Pancreas (tissue), 10 donors: ENCODE measurements at regions not wholly inside any gene's neighbourhood (a gene's known extent, or its start where the extent isn't known, plus 50 kb on each side); places are given as distances from the start of the nearest gene placed in this dataset.

Source experiments
- ATAC-seq, 4 donors: fragments of 200-7000 bp; cut with Tn5 transposase; one replicate each; pipeline versions ENCODE4 v1.8.0 to v1.9.1; 2020; ENCODE audit warnings: mild to moderate bottlenecking in 4 of 4, moderate library complexity in 4 of 4
- DNase-seq, 6 donors: peaks; one replicate each; pipeline ENCODE4 v3.0.0-alpha.2; 2020
- FAIRE-seq: peaks from 2 replicates; lab custom pipeline; 2012; peaks lifted over from hg19 to GRCh38; lab: Jason Lieb, UNC
- H3K27ac ChIP-seq, 4 donors: fragments of 200-600 bp; sonication (generic); 1 replicate in 3 of 4; 2 replicates in 1 of 4; pipeline versions ENCODE4 v1.5.0 to v1.8.0; 2020
- H3K27me3 ChIP-seq, 4 donors: fragments of 200-600 bp; one replicate each; pipeline ENCODE4 v1.8.0; 2021
- H3K36me3 ChIP-seq, 3 donors: fragments of 200-600 bp; sonication (generic) in 1 of 3; one replicate each; pipeline versions ENCODE4 v1.5.0 to v1.8.0; 2020 to 2021
- H3K4me1 ChIP-seq, 3 donors: fragments of 200-600 bp; one replicate each; pipeline ENCODE4 v1.8.0; 2021
- H3K4me3 ChIP-seq, 4 donors: fragments of 200-600 bp; sonication (generic) in 2 of 4; one replicate each; pipeline versions ENCODE4 v1.5.0 to v1.8.0; 2020 to 2021
- H3K9me3 ChIP-seq, 4 donors: fragments of 200-600 bp; one replicate each; pipeline ENCODE4 v1.8.0; 2021
- WGBS, 2 donors: extraction: QIAGEN DNeasy Blood & Tissue Kit; methylation state at CpG; one replicate each; pipeline ENCODE4 v1.1.7; 2013; 5-methylcytosine and 5-hydroxymethylcytosine counted together
- intact Hi-C, 3 donors: fragments of 100-400 bp; cut with DNase I; formaldehyde crosslinking; loops; one replicate each; pipeline versions ENCODE4 v1.11.1 to v1.14.2; 2022
- TF ChIP-seq, protein P1 (sequence below), 4 donors: fragments of 200-600 bp; sonication (generic) in 3 of 4; IDR thresholded peaks; one replicate each; pipeline versions ENCODE4 v1.5.0 to v1.8.0; 2021; ENCODE audit warnings: antibody characterized with exemption in 4 of 4
- donor health status: healthy with polysubstance abuse.
- donor health status: DM: no; HTN: no; CAD: no; lungs with moderate emphysema.
- donor health status: DM: no; HTN: no; CAD: no.
- donor health status: control.
- donor health status: control.
- donor health status: Bipolar disorder and iron deficiency.
- donor health status: DM: yes; HTN: yes; CAD: no.
- donor health status: DM: no; HTN: no; CAD: no.
- donor health status: DM: no; HTN: no; CAD: no.
- donor health status: DM: yes; HTN: yes; CAD: no.

DNA sequence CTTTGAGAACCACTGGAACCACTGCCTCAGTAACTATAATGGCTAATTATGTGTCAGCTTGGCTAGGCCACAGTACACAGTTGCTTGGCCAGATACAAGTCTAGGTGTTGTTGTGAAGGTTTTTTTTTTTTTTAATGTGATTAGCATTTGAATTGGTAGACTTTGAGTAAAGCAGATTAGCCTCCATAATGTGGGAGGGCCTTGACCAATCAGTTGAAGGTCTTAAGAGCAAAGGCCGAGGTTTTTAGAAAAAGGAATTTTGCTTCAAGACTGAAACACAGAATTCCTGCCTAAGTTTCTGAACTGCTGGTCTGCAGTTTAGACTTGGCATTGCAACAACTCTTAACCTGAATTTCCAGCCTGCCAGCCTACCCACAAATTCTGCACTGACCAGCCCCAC lies 451.6 kb upstream of the AZI2 start:
- TF ChIP-seq, protein P1, sequence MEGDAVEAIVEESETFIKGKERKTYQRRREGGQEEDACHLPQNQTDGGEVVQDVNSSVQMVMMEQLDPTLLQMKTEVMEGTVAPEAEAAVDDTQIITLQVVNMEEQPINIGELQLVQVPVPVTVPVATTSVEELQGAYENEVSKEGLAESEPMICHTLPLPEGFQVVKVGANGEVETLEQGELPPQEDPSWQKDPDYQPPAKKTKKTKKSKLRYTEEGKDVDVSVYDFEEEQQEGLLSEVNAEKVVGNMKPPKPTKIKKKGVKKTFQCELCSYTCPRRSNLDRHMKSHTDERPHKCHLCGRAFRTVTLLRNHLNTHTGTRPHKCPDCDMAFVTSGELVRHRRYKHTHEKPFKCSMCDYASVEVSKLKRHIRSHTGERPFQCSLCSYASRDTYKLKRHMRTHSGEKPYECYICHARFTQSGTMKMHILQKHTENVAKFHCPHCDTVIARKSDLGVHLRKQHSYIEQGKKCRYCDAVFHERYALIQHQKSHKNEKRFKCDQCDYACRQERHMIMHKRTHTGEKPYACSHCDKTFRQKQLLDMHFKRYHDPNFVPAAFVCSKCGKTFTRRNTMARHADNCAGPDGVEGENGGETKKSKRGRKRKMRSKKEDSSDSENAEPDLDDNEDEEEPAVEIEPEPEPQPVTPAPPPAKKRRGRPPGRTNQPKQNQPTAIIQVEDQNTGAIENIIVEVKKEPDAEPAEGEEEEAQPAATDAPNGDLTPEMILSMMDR (IDR thresholded peaks at IDR 0.05), result no peak
- Histone ChIP-seq H3K27me3 (no peaks in the 10 kb centered on the region), H3K4me3 (no peak overlapping the region), H3K27ac (no peak overlapping the region), H3K4me1 (no peaks in the 10 kb centered on the region), H3K36me3 (no peaks in the 10 kb centered on the region), H3K9me3 (no peaks in the 10 kb centered on the region)
- FAIRE-seq (no peak), ATAC-seq (no peak), DNase-seq (no peak)
- 84 to 94% methylated on average over 1 of the region's 1 CpG for WGBS, 2 donors
- intact Hi-C loops, result no loop called here

DNA sequence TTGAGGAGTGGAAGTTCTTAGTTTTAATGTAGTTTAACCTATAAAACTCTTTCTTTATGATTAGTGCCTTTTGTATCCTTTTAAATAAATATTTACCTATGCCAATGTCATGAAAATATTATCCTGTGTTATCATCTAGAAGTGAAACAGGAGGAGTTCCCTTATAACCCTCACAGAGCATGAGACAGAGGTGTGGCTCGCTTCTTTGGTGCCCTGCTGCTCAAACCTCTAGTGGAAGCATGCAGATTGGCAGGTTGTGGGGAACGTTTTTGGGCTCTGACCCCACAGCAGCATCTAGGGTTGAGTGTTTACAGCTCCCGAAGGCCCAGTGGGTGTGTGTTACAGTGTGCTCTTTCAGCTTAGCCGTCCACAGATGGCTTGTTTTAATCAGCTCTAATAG lies 459.4 kb upstream of the AZI2 start:
- WGBS, 2 donors, result 59 to 66% methylated on average over 4 of the region's 4 CpGs
- FAIRE-seq, result no peak

DNA sequence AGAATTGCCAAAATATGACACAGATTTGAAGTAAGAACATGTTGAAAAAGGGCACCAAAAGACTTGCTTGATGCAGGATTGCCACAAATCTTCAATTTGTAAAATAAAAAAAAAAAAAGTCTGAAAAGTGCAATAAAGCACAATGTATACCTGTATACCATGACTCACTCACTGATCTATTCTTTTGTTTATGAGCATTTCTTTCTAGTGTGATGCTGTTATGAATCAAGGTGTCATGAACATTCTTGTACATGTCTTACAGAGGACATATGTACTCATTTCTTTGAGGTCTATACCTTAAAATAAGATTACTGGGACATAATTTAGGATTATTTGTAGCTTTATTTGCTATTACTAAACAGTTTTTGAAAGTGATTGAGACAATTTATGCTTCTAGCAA lies 464.9 kb upstream of the RBMS3 start:
- Histone ChIP-seq H3K4me1 (no peaks in the 10 kb centered on the region), H3K4me3 (no peak overlapping the region), H3K27ac (no peak overlapping the region), H3K9me3 (no peaks in the 10 kb centered on the region), H3K27me3 (no peaks in the 10 kb centered on the region), H3K36me3 (no peaks in the 10 kb centered on the region)
- DNase-seq, result no peak
- intact Hi-C loops, result no loop called here
- TF ChIP-seq, protein P1 (IDR thresholded peaks at IDR 0.05), result no peak
- no peak for FAIRE-seq
- no peak for ATAC-seq

More for the DNA sequence above, 459.4 kb upstream of the AZI2 start:
- intact Hi-C loops, result no loop called here
- Histone ChIP-seq H3K4me1 (no peaks in the 10 kb centered on the region), H3K4me3 (no peak overlapping the region), H3K27ac (no peak overlapping the region), H3K9me3 (no peaks in the 10 kb centered on the region), H3K27me3 (no peaks in the 10 kb centered on the region), H3K36me3 (no peaks in the 10 kb centered on the region)
- TF ChIP-seq, protein P1 (IDR thresholded peaks at IDR 0.05), result no peak
- ATAC-seq (no peak), DNase-seq (no peak)

DNA sequence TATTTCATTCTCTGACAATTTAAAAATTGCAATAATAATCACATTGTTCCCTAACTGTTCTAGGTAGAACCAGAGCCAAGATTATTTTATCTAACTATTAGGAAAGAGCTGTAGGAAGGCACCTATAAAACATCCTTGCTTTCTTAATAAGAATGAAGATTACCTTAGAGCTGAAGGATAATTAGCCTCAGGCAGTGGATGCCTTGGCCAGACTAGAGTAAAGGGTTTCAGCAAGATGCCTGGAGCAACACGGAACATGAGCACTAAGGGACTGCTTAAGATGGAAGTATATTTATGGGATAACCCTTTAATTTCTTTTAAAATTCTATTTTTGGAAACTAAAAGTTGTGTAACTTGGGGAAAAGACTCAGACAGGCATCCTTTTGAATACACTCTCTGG lies 456.6 kb upstream of the RBMS3 start:
- ATAC-seq (no peak), FAIRE-seq (no peak), DNase-seq (no peak)
- no peaks in the 10 kb centered on the region for H3K9me3 ChIP-seq
- WGBS, 2 donors, result 40 to 57% methylated on average over 1 of the region's 1 CpG
- H3K27ac ChIP-seq, result no peak overlapping the region
- H3K4me1 ChIP-seq, result no peaks in the 10 kb centered on the region
- intact Hi-C loops, result no loop called here
- H3K27me3 ChIP-seq, result no peaks in the 10 kb centered on the region
- H3K36me3 ChIP-seq, result no peaks in the 10 kb centered on the region
- TF ChIP-seq, protein P1 (IDR thresholded peaks at IDR 0.05), result no peak
- no peak overlapping the region for H3K4me3 ChIP-seq

DNA sequence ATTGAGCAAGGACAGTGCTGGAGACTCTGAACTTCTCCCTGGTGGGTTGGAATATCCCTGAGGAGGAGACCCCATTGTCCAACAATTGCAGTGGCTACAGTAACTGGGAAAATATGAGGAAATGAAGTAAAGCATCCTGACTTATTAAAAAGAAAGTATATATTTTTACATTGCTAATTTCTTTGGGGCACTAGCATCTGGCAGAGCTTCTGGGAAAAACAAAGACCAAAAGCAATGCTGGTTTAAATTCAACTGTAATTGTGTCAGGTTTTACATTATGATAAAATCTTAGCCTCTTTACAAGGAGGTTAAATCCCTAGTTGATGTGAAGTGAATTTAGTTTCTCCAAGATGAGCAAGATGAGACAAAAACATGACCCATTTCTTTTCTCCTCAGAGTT lies 454.0 kb upstream of the RBMS3 start:
- Histone ChIP-seq H3K4me1 (no peaks in the 10 kb centered on the region), H3K27me3 (no peaks in the 10 kb centered on the region), H3K27ac (no peak overlapping the region), H3K4me3 (no peak overlapping the region), H3K9me3 (no peaks in the 10 kb centered on the region), H3K36me3 (no peaks in the 10 kb centered on the region)
- DNase-seq (no peak), FAIRE-seq (no peak), ATAC-seq (no peak)
- TF ChIP-seq, protein P1 (IDR thresholded peaks at IDR 0.05), result no peak
- intact Hi-C loops, result no loop called here
